ENCODE measurements at regions not wholly inside any gene's neighbourhood (a gene's known extent, or its start where the extent isn't known, plus 50 kb on each side); places are given as distances from the start of the nearest gene placed in this dataset.

- no peaks in the 10 kb centered on the region for H3K23me2 ChIP-seq (ENCODE audit: insufficient read length, low read depth, low read length, poor library complexity, severe bottlenecking)
- no peak overlapping the region for H3K23ac ChIP-seq (ENCODE audit: insufficient read length, low read depth, low read length)
- no peaks in the 10 kb centered on the region for H3K27me3 ChIP-seq (ENCODE audit: insufficient read depth, low read length)
- H3K27ac ChIP-seq (ENCODE audit: insufficient read length, low read depth, low read length) = no peak overlapping the region
- no peak overlapping the region for H3K14ac ChIP-seq (ENCODE audit: insufficient read depth, low read length)
- Mint-ChIP-seq H3K27me3 (ENCODE audit: low read depth) (peaks cover 4% of the 10 kb centered on the region; the same call in 1 of the 2 replicates), H3K4me3 (no peak overlapping the region), H3K27ac (no peak overlapping the region), H3K36me3 (ENCODE audit: insufficient read depth in 1 of 3, low read depth in 3 of 3) (no peaks in the 10 kb centered on the region), H3K9me3 (no peaks in the 10 kb centered on the region), H3K4me1 (no peaks in the 10 kb centered on the region)
- no peaks in the 10 kb centered on the region for H4K20me1 ChIP-seq (ENCODE audit: control insufficient read depth, insufficient read depth, insufficient read length)
- H4K8ac ChIP-seq (replicated peaks; ENCODE audit: insufficient read length, low read depth, low read length) = no peak overlapping the region
- no peak overlapping the region for H3K18ac ChIP-seq (ENCODE audit: insufficient read length, low read depth, low read length)
- H3K79me1 ChIP-seq (ENCODE audit: insufficient read depth, low read depth, low read length, poor library complexity, severe bottlenecking) = no peaks in the 10 kb centered on the region
- H4K5ac ChIP-seq (ENCODE audit: insufficient read length, low read depth, low read length) = no peak overlapping the region
- no peaks in the 10 kb centered on the region for H3K79me2 ChIP-seq (ENCODE audit: insufficient read depth, low read length)
- H2AK5ac ChIP-seq (ENCODE audit: insufficient read length, low read length) = no peak overlapping the region
- no peak overlapping the region for H2BK15ac ChIP-seq (ENCODE audit: low read depth, low read length)
- H4K91ac ChIP-seq (ENCODE audit: insufficient read length, low read depth, low read length) = no peak overlapping the region
- no peak overlapping the region for H3K4me2 ChIP-seq (ENCODE audit: insufficient read depth, insufficient read length, low read length)
- no peak overlapping the region for H2BK20ac ChIP-seq (ENCODE audit: low read depth, low read length, poor library complexity, severe bottlenecking)
- H3T11ph ChIP-seq (ENCODE audit: low read length) = no peak overlapping the region
- H3K56ac ChIP-seq (ENCODE audit: insufficient read length, low read depth, low read length) = no peak overlapping the region
- H3K9ac ChIP-seq (ENCODE audit: extremely low read depth, insufficient read length, low read length) = no peak overlapping the region
- TF ChIP-seq CTCF (conservative IDR thresholded peaks at IDR 0.05) = no peak
- H3K9me3 ChIP-seq (ENCODE audit: control insufficient read depth, low read depth, low read length) = no peaks in the 10 kb centered on the region
- no peak overlapping the region for H2BK5ac ChIP-seq (ENCODE audit: insufficient read length, low read length)
- H2AFZ ChIP-seq (ENCODE audit: low read length) = no peak overlapping the region
- DNase-seq = no peak
- H2BK120ac ChIP-seq (ENCODE audit: low read depth, low read length, poor library complexity, severe bottlenecking) = no peak overlapping the region
- no peak overlapping the region for H2BK12ac ChIP-seq (ENCODE audit: insufficient read length, low read depth, low read length)
- H3K4me1 ChIP-seq (ENCODE audit: insufficient read depth, low read length) = no peaks in the 10 kb centered on the region
- no peak overlapping the region for H3K4ac ChIP-seq (ENCODE audit: low read depth, low read length)
These were observed 179.3 kb downstream of the XPNPEP1 start for GRCh38 chr10:109744020-109744419.

Measured in H9 (cell line).